GM21381 (cell line): ENCODE measurements at regions not wholly inside any gene's neighbourhood (a gene's known extent, or its start where the extent isn't known, plus 50 kb on each side); places are given as distances from the start of the nearest gene placed in this dataset.

Experiments used
- ATAC-seq: cut with Tn5 transposase; IDR thresholded peaks from one replicate; pipeline ENCODE4 v1.9.1; 2021; ENCODE audit warnings: mild to moderate bottlenecking, moderate library complexity; ENCODE audit not compliant: unreplicated experiment

GRCh38 chr5:165296401-165297130 lies 1791.1 kb downstream of the MAT2B start:
- ATAC-seq, result no peak

DNA sequence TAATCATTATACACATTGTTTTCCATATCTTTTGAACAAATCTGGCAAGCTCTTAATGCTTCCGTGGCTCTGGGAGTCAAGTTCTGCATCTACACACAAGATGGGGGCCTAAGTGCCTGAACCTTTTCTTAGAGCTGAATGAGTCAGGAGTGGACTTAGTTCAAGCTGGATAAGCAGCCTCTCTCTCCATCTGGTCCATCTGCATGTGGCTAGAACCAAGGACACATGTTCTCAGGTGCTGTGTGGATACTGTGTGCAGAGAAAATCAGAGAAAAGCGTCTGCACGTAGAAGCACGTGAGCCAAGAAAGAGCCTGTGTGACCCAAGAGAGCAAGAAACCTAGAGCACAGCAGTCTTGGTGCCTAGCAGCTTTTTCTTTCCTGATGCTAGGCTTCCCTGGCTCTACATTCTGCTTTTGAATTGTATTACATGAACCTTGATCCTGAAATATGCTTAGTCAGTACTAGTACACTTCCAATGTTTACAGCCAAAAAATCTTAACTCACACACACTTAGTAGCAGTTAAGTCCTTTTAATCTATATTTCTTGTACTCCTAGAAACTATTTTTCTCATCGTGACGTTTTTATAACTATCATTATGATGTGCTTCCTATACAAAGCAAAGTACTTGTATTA lies 1798.9 kb downstream of the MAT2B start:
- ATAC-seq, result no peak

DNA sequence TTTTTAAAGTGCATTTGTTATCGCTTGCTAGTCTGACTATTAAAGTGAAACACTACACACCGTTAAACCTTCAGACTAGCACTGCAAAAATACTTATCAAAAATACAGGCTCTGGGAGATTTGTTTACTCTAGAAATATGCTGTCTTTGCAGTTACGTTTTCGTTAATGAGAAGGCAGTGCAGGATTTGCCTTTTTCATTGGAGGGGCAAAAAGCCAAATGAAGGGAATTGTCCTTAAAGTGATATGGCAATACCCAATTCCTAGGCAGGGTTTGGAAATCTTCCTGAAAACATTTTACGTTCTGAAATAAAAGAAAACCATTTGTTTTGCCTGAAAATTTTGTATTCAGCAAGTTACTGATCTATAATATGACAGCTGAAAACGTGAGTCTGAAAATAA lies 1800.2 kb downstream of the MAT2B start:
- no peak for ATAC-seq

DNA sequence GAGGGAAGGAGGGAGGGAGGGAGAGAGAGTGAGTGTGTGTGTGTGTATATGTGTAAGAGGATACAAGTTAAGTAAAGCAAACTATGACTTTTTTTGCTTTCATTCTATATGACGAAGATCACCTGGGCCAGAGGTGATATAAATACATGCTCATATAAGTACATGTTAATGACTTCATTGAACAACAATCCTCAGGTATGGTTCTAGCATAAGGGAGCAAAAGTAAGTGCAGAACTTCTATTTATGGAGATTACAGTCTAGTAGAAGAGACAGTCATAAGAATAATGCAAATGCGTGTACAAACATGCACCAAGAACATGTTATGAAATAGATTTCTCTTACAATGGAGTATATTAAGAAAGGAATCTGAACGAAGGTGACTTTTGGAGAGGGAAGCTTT lies 1804.0 kb downstream of the MAT2B start:
- no peak for ATAC-seq

DNA sequence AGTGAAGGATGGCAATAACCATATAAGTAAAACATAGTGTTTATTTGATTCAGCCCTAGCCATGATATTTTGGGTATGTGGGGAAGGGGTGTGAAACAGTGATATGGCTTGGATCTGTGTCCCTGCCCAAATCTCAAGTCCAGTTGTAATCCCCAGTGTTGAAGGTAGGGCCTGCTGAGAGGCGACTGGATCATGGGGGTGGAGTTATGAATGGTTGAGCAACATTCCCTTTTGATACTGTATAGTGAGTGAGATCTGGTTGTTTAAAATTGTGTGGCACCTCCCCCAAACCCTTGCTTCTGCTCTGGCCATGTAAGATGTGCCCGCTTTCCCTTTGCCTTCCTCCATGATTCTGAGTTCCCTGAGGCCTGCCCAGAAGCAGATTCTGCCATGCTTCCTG lies 1804.6 kb downstream of the MAT2B start:
- no peak for ATAC-seq

GRCh38 chr5:165321912-165322311 lies 1816.5 kb downstream of the MAT2B start:
- no peak for ATAC-seq

DNA sequence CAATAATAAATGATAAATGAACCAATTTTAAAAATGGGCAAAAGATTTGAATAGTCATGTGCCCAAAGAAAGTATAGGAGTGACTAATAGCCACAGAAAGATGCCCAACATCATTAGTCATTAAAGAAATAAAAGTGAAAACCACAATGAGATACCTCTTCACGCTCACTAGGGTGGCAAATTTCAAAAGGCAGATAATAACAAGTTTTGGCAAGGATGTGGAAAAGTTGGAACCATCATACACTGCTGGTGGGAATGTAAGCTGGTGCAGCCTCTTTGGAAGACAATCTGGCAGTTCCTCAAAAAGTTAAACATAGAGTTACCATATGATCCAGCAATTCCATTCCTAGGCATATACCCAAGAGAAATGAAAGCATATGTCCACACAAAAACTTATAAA lies 1819.8 kb downstream of the MAT2B start:
- ATAC-seq, result no peak

GRCh38 chr5:165327631-165328030 lies 1822.2 kb downstream of the MAT2B start:
- ATAC-seq, result no peak

DNA sequence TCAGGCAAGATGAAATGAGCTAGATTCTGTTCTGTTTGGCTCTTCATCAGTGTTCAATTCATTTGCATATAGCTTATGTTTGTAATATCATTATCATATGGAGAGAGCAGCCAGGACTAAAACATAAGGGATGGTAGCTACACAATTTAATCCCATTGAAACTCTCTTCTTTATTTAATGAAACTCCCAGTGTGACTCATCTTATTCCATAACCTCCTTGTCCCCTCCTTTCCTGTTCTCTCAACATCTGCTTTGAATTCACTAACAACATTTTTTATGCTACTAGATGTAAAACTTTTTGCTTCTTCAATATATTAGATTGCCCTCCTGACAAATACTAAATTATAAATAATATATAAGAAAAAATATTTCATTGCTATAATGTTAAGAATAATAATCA lies 1823.4 kb downstream of the MAT2B start:
- ATAC-seq, result no peak

GRCh38 chr5:165333623-165334022 lies 1828.2 kb downstream of the MAT2B start:
- ATAC-seq, result no peak

DNA sequence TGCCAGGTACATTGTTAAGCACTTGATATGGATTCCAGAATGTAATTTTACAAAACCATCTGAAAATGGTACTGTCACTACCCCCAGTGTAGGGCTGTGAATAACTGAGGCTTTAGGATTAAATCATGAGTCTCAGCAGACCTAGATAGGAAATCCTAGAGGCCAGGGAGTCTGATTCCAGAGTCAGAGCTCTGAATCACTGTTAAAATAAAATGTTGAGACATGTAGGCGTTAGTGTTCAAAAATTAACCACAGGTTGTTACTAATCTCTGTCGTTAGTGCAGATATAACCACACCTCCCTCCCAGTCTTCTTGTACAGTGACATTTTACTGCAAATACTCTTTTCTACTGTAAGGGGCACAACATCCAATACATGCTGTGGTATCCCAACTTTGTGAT lies 1828.8 kb downstream of the MAT2B start:
- no peak for ATAC-seq

- ATAC-seq, result no peak
Measured at GRCh38 chr5:165349735-165350134, 1844.3 kb downstream of the MAT2B start.

DNA sequence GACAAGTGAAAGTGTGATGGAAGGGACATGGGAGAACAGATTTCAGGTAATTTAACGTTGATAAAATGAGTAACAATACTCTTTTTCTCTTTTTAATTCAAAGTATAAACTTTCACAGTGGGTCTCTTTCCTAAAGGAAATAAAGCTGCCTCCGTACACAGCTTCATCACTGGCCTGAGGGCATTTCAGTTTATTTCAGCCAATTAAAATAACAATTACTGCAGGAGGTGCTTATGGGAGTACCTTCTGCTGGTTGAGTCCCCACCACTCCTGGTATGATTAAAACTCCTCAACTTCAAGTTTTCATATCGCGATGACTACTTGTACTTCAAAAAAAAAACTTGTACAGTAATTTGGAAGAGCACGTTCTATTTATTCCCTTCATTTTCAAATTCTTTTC lies 1845.9 kb downstream of the MAT2B start:
- no peak for ATAC-seq

- no peak for ATAC-seq
Measured at GRCh38 chr5:165360366-165360765, 1854.9 kb downstream of the MAT2B start.

GRCh38 chr5:165360784-165361542 lies 1855.5 kb downstream of the MAT2B start:
- no peak for ATAC-seq

DNA sequence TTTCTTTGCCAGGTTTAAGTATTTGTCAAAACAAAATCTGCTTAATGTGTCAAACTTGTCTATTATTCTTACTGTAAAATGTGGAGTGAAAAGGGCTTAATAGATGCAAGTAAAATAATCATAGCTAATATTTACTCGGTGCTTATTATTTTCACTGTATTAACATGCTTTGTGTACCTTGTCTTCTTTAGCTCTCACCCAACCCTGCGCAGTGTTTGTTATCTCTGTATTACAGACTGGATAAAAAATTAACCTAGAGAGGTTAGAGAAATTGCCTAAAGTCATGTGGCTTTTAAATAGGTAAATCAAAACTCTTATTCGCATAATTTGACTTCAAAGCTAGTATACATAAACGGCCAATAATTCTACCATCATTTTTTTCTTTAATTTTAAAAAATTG lies 1864.8 kb downstream of the MAT2B start:
- no peak for ATAC-seq

GRCh38 chr5:165370794-165371193 lies 1865.4 kb downstream of the MAT2B start:
- no peak for ATAC-seq

DNA sequence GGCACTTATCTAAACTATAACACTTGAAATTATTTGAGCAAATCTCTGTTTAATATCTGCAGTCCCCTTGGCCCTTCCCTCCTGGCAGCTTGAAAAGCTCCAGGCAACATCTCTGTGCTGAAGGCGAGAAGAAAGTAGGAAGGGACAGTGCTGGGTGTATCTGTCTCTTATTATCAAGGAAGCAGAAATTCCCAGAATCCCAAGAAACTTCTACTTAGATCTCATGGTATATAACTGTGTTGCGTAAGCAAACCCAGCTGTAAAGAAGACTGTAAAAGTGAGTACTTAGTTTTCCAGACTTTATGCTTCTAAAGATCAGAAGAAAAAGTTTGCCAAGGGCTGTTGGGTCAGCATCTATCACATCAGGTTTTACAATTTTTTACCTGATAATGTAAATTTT lies 1869.8 kb downstream of the MAT2B start:
- ATAC-seq, result no peak

DNA sequence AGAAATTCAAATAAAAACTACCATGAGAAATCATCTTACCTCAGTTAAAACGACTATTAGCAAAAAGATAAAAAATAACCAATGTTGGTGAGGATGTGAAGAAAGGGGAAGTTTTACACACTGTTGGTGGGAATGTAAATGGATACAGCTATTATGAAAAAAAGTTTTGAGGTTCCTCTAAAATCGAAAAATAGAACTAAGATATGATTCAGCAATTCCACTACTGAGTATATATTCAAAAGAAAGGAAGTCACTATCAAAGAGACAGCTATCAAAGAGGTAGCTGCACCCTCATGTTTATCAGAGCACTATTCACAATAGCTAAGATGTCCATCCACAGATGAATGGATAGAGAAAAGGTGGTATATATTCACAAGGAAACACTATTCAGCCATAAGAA lies 1888.4 kb downstream of the MAT2B start:
- no peak for ATAC-seq

- ATAC-seq, result no peak
Measured at GRCh38 chr5:165397516-165397915, 1892.1 kb downstream of the MAT2B start.

- ATAC-seq, result no peak
Measured at GRCh38 chr5:165400086-165400485, 1894.7 kb downstream of the MAT2B start.

GRCh38 chr5:165404917-165405316 lies 1899.5 kb downstream of the MAT2B start:
- ATAC-seq, result no peak
